ENCODE measurements at regions not wholly inside any gene's neighbourhood (a gene's known extent, or its start where the extent isn't known, plus 50 kb on each side); places are given as distances from the start of the nearest gene placed in this dataset.

- TF ChIP-seq POLR2A (IDR thresholded peaks at IDR 0.05; ENCODE audit: low read depth, low read length) (no peak), SPI1 (IDR thresholded peaks at IDR 0.05; ENCODE audit: borderline replicate concordance, insufficient read depth, low read depth, low read length) (no peak), EZH2 (IDR thresholded peaks at IDR 0.05; ENCODE audit: borderline replicate concordance, control insufficient read depth, low read depth, low read length) (no peak), POLR2AphosphoS5 (IDR thresholded peaks at IDR 0.05; ENCODE audit: low read length) (no peak), NFIC (IDR thresholded peaks at IDR 0.05; ENCODE audit: low read depth, low read length) (no peak), HDGF (IDR thresholded peaks at IDR 0.05) (no peak), PBX3 (IDR thresholded peaks at IDR 0.05; ENCODE audit: insufficient replicate concordance, low read depth, low read length) (no peak), USF2 (IDR thresholded peaks at IDR 0.05; ENCODE audit: borderline replicate concordance, low read depth, low read length) (no peak), CHD4 (IDR thresholded peaks at IDR 0.05) (no peak), MYC (IDR thresholded peaks at IDR 0.05; ENCODE audit: insufficient read depth, insufficient read length, insufficient replicate concordance, low read length, severe bottlenecking) (no peak), SUZ12 (IDR thresholded peaks at IDR 0.05; ENCODE audit: unreplicated experiment) (no peak)
- TF ChIP-seq, protein P1, sequence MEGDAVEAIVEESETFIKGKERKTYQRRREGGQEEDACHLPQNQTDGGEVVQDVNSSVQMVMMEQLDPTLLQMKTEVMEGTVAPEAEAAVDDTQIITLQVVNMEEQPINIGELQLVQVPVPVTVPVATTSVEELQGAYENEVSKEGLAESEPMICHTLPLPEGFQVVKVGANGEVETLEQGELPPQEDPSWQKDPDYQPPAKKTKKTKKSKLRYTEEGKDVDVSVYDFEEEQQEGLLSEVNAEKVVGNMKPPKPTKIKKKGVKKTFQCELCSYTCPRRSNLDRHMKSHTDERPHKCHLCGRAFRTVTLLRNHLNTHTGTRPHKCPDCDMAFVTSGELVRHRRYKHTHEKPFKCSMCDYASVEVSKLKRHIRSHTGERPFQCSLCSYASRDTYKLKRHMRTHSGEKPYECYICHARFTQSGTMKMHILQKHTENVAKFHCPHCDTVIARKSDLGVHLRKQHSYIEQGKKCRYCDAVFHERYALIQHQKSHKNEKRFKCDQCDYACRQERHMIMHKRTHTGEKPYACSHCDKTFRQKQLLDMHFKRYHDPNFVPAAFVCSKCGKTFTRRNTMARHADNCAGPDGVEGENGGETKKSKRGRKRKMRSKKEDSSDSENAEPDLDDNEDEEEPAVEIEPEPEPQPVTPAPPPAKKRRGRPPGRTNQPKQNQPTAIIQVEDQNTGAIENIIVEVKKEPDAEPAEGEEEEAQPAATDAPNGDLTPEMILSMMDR (IDR thresholded peaks at IDR 0.05 in 2 of 3, conservative IDR thresholded peaks at IDR 0.05 in 1 of 3; ENCODE audit: control insufficient read depth in 2 of 3, extremely low read depth in 1 of 3, insufficient read depth in 1 of 3, low read depth in 3 of 3, low read length in 3 of 3), result no peak
- TF ChIP-seq, protein P2, sequence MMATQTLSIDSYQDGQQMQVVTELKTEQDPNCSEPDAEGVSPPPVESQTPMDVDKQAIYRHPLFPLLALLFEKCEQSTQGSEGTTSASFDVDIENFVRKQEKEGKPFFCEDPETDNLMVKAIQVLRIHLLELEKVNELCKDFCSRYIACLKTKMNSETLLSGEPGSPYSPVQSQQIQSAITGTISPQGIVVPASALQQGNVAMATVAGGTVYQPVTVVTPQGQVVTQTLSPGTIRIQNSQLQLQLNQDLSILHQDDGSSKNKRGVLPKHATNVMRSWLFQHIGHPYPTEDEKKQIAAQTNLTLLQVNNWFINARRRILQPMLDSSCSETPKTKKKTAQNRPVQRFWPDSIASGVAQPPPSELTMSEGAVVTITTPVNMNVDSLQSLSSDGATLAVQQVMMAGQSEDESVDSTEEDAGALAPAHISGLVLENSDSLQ (IDR thresholded peaks at IDR 0.05), result no peak
- TF ChIP-seq, protein P3, sequence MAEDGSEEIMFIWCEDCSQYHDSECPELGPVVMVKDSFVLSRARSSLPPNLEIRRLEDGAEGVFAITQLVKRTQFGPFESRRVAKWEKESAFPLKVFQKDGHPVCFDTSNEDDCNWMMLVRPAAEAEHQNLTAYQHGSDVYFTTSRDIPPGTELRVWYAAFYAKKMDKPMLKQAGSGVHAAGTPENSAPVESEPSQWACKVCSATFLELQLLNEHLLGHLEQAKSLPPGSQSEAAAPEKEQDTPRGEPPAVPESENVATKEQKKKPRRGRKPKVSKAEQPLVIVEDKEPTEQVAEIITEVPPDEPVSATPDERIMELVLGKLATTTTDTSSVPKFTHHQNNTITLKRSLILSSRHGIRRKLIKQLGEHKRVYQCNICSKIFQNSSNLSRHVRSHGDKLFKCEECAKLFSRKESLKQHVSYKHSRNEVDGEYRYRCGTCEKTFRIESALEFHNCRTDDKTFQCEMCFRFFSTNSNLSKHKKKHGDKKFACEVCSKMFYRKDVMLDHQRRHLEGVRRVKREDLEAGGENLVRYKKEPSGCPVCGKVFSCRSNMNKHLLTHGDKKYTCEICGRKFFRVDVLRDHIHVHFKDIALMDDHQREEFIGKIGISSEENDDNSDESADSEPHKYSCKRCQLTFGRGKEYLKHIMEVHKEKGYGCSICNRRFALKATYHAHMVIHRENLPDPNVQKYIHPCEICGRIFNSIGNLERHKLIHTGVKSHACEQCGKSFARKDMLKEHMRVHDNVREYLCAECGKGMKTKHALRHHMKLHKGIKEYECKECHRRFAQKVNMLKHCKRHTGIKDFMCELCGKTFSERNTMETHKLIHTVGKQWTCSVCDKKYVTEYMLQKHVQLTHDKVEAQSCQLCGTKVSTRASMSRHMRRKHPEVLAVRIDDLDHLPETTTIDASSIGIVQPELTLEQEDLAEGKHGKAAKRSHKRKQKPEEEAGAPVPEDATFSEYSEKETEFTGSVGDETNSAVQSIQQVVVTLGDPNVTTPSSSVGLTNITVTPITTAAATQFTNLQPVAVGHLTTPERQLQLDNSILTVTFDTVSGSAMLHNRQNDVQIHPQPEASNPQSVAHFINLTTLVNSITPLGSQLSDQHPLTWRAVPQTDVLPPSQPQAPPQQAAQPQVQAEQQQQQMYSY (CRISPR knock-in tag; IDR thresholded peaks at IDR 0.05), result no peak
Observed at GRCh38 chr10:56593120-56593519, 232.1 kb upstream of the ZWINT start.

All from GM12878 (cell line).